ENCODE measurements at regions not wholly inside any gene's neighbourhood (a gene's known extent, or its start where the extent isn't known, plus 50 kb on each side); places are given as distances from the start of the nearest gene placed in this dataset.

- no peak overlapping the region for H3K4me3 ChIP-seq
- intact Hi-C loops (cut with DNase I, micrococcal nuclease), result no loop called here
- no peaks in the 10 kb centered on the region for H3K36me3 ChIP-seq (ENCODE audit: low read depth)
- ATAC-seq, result no peak
- peaks cover 13% of the 10 kb centered on the region for H3K9me3 ChIP-seq
- DNase-seq, result no peak
- H3K4me1 ChIP-seq (ENCODE audit: low read depth), result no peaks in the 10 kb centered on the region
- no peak for TF ChIP-seq CTCF (IDR thresholded peaks at IDR 0.05)
Measured at GRCh38 chr21:22561946-22562345, 1563.7 kb downstream of the NCAM2 start.

- intact Hi-C loops (cut with DNase I, micrococcal nuclease), result no loop called here
- no peak for TF ChIP-seq CTCF (IDR thresholded peaks at IDR 0.05)
- ATAC-seq, result no peak
Measured at GRCh38 chr21:22573834-22574233, 1575.6 kb downstream of the NCAM2 start.

GRCh38 chr21:22575165-22575584 lies 1577.0 kb downstream of the NCAM2 start:
- DNase-seq (no peak), ATAC-seq (no peak)
- Histone ChIP-seq H3K36me3 (ENCODE audit: low read depth) (no peaks in the 10 kb centered on the region), H3K9me3 (peaks cover 7% of the 10 kb centered on the region), H3K4me1 (ENCODE audit: low read depth) (no peaks in the 10 kb centered on the region), H3K4me3 (no peak overlapping the region)
- no peak for TF ChIP-seq CTCF (IDR thresholded peaks at IDR 0.05)
- intact Hi-C loops (cut with DNase I, micrococcal nuclease), result no loop called here

More at GRCh38 chr21:22573834-22574233, 1575.6 kb downstream of the NCAM2 start:
- Histone ChIP-seq H3K36me3 (ENCODE audit: low read depth) (no peaks in the 10 kb centered on the region), H3K9me3 (peaks cover 10% of the 10 kb centered on the region), H3K4me1 (ENCODE audit: low read depth) (no peaks in the 10 kb centered on the region), H3K4me3 (no peak overlapping the region)
- no peak for DNase-seq

- ATAC-seq, result no peak
- H3K4me1 ChIP-seq (ENCODE audit: low read depth), result no peaks in the 10 kb centered on the region
- intact Hi-C loops (cut with DNase I, micrococcal nuclease), result no loop called here
- no peak for TF ChIP-seq CTCF (IDR thresholded peaks at IDR 0.05)
- peaks cover 18% of the 10 kb centered on the region for H3K9me3 ChIP-seq
- no peaks in the 10 kb centered on the region for H3K36me3 ChIP-seq (ENCODE audit: low read depth)
- H3K4me3 ChIP-seq, result no peak overlapping the region
- no peak for DNase-seq
Measured at GRCh38 chr21:22579741-22580140, 1581.5 kb downstream of the NCAM2 start.

GRCh38 chr21:22582026-22582425 lies 1583.8 kb downstream of the NCAM2 start:
- DNase-seq, result no peak
- H3K36me3 ChIP-seq (ENCODE audit: low read depth), result no peaks in the 10 kb centered on the region
- peaks cover 21% of the 10 kb centered on the region for H3K9me3 ChIP-seq
- H3K4me1 ChIP-seq (ENCODE audit: low read depth), result no peaks in the 10 kb centered on the region
- H3K4me3 ChIP-seq, result no peak overlapping the region
- ATAC-seq, result no peak
- TF ChIP-seq CTCF (IDR thresholded peaks at IDR 0.05), result no peak
- intact Hi-C loops (cut with DNase I, micrococcal nuclease), result no loop called here

GRCh38 chr21:22584308-22584707 lies 1586.1 kb downstream of the NCAM2 start:
- ATAC-seq, result no peak
- no peak for TF ChIP-seq CTCF (IDR thresholded peaks at IDR 0.05)
- Histone ChIP-seq H3K36me3 (ENCODE audit: low read depth) (no peaks in the 10 kb centered on the region), H3K4me1 (ENCODE audit: low read depth) (no peaks in the 10 kb centered on the region), H3K4me3 (no peak overlapping the region), H3K9me3 (peaks cover 19% of the 10 kb centered on the region)
- intact Hi-C loops (cut with DNase I, micrococcal nuclease), result no loop called here
- DNase-seq, result no peak

All from mucosa of descending colon (tissue), 3 donors.